OCI-LY1 (cell line): ENCODE measurements at regions not wholly inside any gene's neighbourhood (a gene's known extent, or its start where the extent isn't known, plus 50 kb on each side); places are given as distances from the start of the nearest gene placed in this dataset.

Source experiments
- H2AFZ ChIP-seq: fragments of 200-600 bp; sonication (generic), shearing (Covaris generic); 2 replicates; pipeline ENCODE4 v1.6.0; 2014; ENCODE audit warnings: antibody characterized with exemption, mild to moderate bottlenecking, low read length
- H3F3A ChIP-seq: fragments of 200-600 bp; sonication (generic), shearing (Covaris generic); 2 replicates; pipeline ENCODE4 v1.6.0; 2014; ENCODE audit warnings: mild to moderate bottlenecking, antibody characterized with exemption, low read length, moderate library complexity; ENCODE audit not compliant: insufficient read depth
- H3K27ac ChIP-seq: fragments of 200-600 bp; sonication (generic); 2 replicates; pipeline ENCODE4 v1.5.1; 2014; ENCODE audit warnings: low read length, mixed run types, mild to moderate bottlenecking, low read depth; ENCODE audit not compliant: poor library complexity, severe bottlenecking
- H3K27me3 ChIP-seq: fragments of 200-600 bp; sonication (generic); 2 replicates; pipeline ENCODE4 v1.6.0; 2014; ENCODE audit warnings: antibody characterized with exemption, mild to moderate bottlenecking, low read length, moderate library complexity; ENCODE audit not compliant: insufficient read depth
- H3K36me3 ChIP-seq: fragments of 200-600 bp; sonication (generic); 2 replicates; pipeline ENCODE4 v1.6.1; 2014; ENCODE audit warnings: mild to moderate bottlenecking, antibody characterized with exemption, low read length, moderate library complexity, mixed read lengths; ENCODE audit not compliant: insufficient read depth
- H3K4me1 ChIP-seq: fragments of 200-600 bp; sonication (generic); 2 replicates; pipeline ENCODE4 v1.5.1; 2014; ENCODE audit warnings: mild to moderate bottlenecking, low read length, moderate library complexity; ENCODE audit not compliant: insufficient read depth, severe bottlenecking
- H3K4me2 ChIP-seq: fragments of 200-600 bp; sonication (generic), shearing (Covaris generic); 2 replicates; pipeline ENCODE4 v1.6.1; 2014; ENCODE audit warnings: low read length
- H3K4me3 ChIP-seq: fragments of 200-600 bp; sonication (generic); 2 replicates; pipeline ENCODE4 v1.5.1; 2014; ENCODE audit warnings: low read length, low read depth, mild to moderate bottlenecking, mixed read lengths; ENCODE audit not compliant: poor library complexity, severe bottlenecking
- H3K79me2 ChIP-seq: fragments of 200-600 bp; shearing (Covaris generic); 2 replicates; pipeline ENCODE4 v1.6.1; 2016; ENCODE audit warnings: mixed run types, low read length, mixed read lengths; ENCODE audit not compliant: insufficient read depth
- H3K9ac ChIP-seq: fragments of 200-600 bp; sonication (generic), shearing (Covaris generic); 2 replicates; pipeline ENCODE4 v1.6.1; 2014; ENCODE audit warnings: mild to moderate bottlenecking, low read length, mixed read lengths
- H3K9me2 ChIP-seq: fragments of 200-600 bp; sonication (generic), shearing (Covaris generic); 2 replicates; pipeline ENCODE4 v1.6.1; 2014; ENCODE audit warnings: low read depth, mild to moderate bottlenecking, low read length, mixed read lengths
- H3K9me3 ChIP-seq: fragments of 200-600 bp; shearing (Covaris generic); 2 replicates; pipeline ENCODE4 v1.6.1; 2014; ENCODE audit warnings: low read length, mixed read lengths
- H4K20me1 ChIP-seq: fragments of 200-600 bp; sonication (generic), shearing (Covaris generic); 2 replicates; pipeline ENCODE4 v1.6.0; 2016; ENCODE audit warnings: mild to moderate bottlenecking, low read length; ENCODE audit not compliant: insufficient read depth
- EZH2 ChIP-seq: fragments of 200-600 bp; sonication (generic), shearing (Covaris generic); IDR thresholded peaks from 2 replicates; pipeline ENCODE4 v1.8.0; 2017; ENCODE audit warnings: borderline replicate concordance, mixed run types, mild to moderate bottlenecking, antibody characterized with exemption, low read length, moderate library complexity, mixed read lengths
- TF ChIP-seq, protein P1 (sequence below): fragments of 200-600 bp; sonication (generic), shearing (Covaris generic); IDR thresholded peaks from 2 replicates; pipeline ENCODE4 v1.5.1; 2017; ENCODE audit warnings: mild to moderate bottlenecking, antibody characterized with exemption, low read length, moderate library complexity, mixed read lengths

- no peak overlapping the region for H2AFZ ChIP-seq
- no peaks in the 10 kb centered on the region for H3K9me2 ChIP-seq
- no peaks in the 10 kb centered on the region for H4K20me1 ChIP-seq
- H3K27ac ChIP-seq, result no peak overlapping the region
- H3K4me3 ChIP-seq, result no peak overlapping the region
- H3K9ac ChIP-seq, result no peak overlapping the region
- no peaks in the 10 kb centered on the region for H3K9me3 ChIP-seq
- no peaks in the 10 kb centered on the region for H3F3A ChIP-seq
- H3K79me2 ChIP-seq, result no peaks in the 10 kb centered on the region
- H3K4me2 ChIP-seq, result no peak overlapping the region
- no peaks in the 10 kb centered on the region for H3K36me3 ChIP-seq
- no peaks in the 10 kb centered on the region for H3K4me1 ChIP-seq
- TF ChIP-seq, protein P1, sequence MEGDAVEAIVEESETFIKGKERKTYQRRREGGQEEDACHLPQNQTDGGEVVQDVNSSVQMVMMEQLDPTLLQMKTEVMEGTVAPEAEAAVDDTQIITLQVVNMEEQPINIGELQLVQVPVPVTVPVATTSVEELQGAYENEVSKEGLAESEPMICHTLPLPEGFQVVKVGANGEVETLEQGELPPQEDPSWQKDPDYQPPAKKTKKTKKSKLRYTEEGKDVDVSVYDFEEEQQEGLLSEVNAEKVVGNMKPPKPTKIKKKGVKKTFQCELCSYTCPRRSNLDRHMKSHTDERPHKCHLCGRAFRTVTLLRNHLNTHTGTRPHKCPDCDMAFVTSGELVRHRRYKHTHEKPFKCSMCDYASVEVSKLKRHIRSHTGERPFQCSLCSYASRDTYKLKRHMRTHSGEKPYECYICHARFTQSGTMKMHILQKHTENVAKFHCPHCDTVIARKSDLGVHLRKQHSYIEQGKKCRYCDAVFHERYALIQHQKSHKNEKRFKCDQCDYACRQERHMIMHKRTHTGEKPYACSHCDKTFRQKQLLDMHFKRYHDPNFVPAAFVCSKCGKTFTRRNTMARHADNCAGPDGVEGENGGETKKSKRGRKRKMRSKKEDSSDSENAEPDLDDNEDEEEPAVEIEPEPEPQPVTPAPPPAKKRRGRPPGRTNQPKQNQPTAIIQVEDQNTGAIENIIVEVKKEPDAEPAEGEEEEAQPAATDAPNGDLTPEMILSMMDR, result no peak
- TF ChIP-seq EZH2, result no peak
- no peaks in the 10 kb centered on the region for H3K27me3 ChIP-seq
These were observed 141.1 kb downstream of the IDS start for GRCh38 chrX:149363965-149364364.

DNA sequence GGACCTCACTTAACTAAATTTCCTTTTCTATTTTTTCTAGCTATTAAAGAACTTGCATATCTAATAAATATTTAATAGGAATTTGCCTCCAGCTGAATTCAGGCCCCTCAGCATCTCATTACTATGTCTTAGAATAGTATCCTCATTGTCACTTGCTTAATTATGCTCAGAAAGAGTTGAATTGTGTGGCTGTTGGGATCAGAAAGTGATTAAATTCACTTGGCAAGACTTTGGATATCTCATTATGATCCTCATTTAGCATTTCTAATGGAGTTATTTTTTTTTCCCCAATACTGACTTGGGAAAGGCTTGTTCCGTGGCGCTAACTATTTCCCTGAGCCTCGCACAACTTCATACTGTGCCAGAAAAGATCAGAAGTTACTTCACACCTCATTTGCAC lies 158.8 kb downstream of the IDS start:
- TF ChIP-seq, protein P1, result no peak
- TF ChIP-seq EZH2, result no peak
- Histone ChIP-seq H3K27me3 (no peaks in the 10 kb centered on the region), H3K36me3 (no peaks in the 10 kb centered on the region), H3K4me1 (no peaks in the 10 kb centered on the region), H2AFZ (no peak overlapping the region), H3K4me3 (no peak overlapping the region), H3K9me2 (no peaks in the 10 kb centered on the region), H4K20me1 (no peaks in the 10 kb centered on the region), H3K79me2 (no peaks in the 10 kb centered on the region), H3K27ac (no peak overlapping the region), H3K9ac (no peak overlapping the region), H3K4me2 (no peak overlapping the region), H3K9me3 (no peaks in the 10 kb centered on the region), H3F3A (no peaks in the 10 kb centered on the region)

DNA sequence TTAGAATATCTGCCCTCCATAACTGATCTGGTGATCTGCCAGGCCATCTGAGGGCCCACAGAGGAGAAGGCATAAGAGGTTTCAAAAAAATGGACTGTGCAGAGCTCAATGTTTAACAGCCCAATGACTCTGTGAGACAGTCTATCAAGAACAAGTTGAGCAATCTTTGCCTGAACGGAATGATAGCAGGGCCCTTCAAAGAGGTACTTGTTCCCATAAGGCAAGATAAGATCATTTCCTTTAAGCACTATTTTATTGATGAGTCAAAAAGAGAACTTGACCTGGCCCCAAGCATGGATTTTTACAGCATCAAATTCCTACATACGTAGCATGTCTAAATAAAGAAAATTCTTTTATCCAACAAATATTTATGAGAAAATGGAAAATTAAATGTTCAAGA lies 182.8 kb downstream of the IDS start:
- H3K27me3 ChIP-seq, result no peaks in the 10 kb centered on the region
- no peak overlapping the region for H3K4me2 ChIP-seq
- H3K4me3 ChIP-seq, result no peak overlapping the region
- H3K9me3 ChIP-seq, result no peaks in the 10 kb centered on the region
- no peaks in the 10 kb centered on the region for H3F3A ChIP-seq
- no peaks in the 10 kb centered on the region for H3K4me1 ChIP-seq
- H3K9me2 ChIP-seq, result no peaks in the 10 kb centered on the region
- no peak overlapping the region for H2AFZ ChIP-seq
- H4K20me1 ChIP-seq, result no peaks in the 10 kb centered on the region
- H3K36me3 ChIP-seq, result no peaks in the 10 kb centered on the region
- no peak overlapping the region for H3K27ac ChIP-seq
- H3K79me2 ChIP-seq, result no peaks in the 10 kb centered on the region
- no peak for TF ChIP-seq EZH2
- TF ChIP-seq, protein P1, result no peak
- H3K9ac ChIP-seq, result no peak overlapping the region
